NOMO-1 (cell line): ENCODE measurements at regions not wholly inside any gene's neighbourhood (a gene's known extent, or its start where the extent isn't known, plus 50 kb on each side); places are given as distances from the start of the nearest gene placed in this dataset.

Experiments
- DNase-seq, 2 experiments: peaks; one replicate each; lab custom pipeline; 2025; ENCODE audit not compliant: unreplicated experiment in 2 of 2; lab: John Stamatoyannopoulos, UW

DNA sequence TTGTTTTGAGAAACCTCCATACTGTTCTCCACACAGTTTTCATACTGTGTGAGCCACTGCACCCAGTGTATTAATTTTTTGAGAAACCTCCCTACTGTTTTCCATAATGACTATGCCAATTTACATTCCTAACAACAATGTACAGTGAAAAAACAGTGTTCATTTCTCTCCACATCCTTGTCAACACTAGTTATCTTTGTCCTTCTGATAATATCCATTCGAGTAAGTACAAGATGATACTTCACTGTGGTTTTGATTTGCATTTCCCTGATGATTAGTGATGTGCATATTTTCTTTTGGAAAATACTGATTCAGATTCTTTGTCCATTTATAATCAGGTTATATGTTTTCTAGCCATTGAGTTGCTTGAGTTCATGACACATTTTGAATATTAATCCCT lies 462.0 kb downstream of the CDH11 start:
- DNase-seq = no peak

DNA sequence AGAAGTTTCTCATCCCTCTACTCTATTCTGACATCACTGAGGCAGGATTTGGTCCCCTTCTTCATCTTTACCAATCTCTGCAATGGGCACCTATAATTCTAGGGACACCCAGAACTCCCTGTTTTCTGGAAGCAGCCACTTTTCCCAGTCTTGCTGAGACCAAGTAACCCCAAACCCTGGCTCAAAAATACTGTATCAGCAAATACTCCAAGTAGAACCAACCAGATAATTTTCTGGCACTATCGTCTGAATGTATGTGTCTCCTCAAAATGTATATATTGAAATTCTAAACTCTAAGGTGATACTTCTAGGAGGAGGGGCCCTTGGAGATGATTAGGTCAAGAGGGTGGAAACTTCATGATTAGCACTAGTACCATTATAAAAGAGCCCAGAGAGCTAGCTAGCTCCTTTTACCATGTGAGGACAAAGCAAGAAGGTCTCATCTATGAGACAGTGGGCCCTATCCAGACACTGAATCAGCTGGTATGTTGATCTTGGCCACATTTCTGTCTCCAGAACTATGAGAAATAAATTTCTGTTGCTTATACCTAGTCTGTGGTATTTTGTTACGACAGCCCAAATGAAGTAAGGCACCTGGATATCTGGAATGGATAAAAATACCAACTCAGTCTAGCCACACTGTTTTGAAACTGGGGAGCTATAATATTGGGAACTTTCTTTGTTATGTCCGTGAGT lies 464.4 kb downstream of the CDH11 start:
- no peak for DNase-seq

DNA sequence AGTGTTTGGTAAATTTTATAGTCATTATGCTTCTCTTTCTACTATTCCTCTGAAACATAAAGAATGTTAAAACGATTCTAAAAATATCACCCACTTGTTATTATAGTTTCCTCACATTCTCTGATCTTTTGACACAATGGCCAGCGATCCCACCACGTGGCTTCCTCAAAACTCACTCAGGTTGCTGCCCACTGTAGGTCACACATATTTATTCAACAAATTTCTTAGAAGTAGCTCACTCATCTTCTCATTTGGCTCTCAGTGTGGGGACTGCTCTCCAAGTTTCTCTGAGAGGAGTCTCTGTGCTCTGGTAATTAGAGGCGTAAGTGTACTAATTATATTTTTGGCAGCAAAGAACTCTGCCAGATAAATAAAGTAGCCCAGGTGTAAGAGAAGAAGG lies 465.4 kb downstream of the CDH11 start:
- DNase-seq = no peak

DNA sequence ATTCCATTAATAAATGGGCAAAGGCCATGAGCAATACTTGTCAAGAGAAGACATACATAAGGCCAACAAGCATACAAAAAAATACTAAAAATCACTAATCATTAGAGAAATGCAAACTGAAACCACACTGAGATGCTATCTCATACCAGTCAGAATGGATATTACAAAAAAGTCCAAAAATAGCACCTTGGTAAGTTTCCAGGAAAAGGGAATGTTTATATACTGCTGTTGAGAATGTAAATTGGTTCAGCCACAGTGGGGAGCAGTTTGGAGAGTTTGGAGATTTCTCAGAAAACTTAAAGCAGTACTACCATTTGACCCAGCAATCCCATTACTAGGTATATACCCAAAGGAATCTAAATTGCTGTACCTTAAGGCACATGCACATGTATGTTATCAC lies 467.7 kb downstream of the CDH11 start:
- no peak for DNase-seq

DNA sequence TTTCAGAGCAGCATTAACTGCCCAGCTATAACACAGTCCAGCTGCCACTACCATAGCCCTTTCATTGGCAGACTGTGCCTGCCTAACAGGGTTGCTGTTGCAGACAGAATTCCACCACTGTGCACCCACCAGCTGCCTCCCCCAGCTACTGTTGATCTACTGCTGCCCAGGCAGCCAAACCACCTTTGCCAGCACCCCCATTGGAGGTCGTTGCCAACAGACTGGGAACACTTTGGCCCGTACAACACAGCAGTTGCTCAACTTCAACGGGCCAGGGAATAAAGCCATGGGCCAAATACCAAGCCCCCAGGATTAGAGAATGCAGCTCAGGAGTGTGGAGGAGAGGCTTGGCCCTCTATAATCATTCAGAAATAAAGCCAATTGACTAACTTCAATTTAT lies 473.6 kb downstream of the CDH11 start:
- DNase-seq = no peak

DNA sequence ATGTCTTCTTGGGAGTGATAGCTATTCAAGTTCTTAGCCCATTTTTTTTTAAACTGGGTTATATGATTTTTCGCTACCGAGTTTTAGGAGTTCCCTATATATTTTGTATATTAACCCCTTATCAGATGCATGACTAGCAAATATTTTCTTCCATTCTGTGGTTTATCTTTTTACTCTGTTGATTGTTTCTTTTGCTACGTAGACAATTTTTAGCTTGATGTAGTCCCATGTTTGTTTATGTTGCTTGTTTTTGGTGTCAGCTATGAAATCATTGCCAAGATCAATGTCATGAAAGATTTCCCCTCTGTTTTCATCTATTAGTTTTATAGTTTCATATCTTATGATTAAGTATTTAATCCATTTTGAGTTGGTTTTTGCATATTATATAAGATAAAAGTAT lies 480.5 kb downstream of the CDH11 start:
- DNase-seq = no peak

DNA sequence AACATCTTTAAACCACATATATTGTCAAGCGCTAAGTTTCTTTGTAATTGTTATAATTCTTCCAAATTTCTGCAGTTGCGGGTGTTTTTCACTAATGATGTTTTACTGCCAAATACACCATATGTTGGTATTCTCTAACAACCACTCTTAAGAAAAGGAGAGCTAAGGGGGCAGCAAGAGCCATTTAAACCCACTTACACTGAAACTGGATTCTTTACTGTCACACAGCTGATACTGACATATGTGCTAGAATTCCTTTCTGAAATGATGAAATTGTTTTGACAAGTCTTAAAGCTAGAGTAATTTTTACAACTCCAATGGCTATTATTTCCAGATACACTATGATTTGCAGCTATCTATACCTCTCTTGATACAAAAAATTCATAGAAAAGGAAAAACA lies 483.1 kb downstream of the CDH11 start:
- DNase-seq = no peak

DNA sequence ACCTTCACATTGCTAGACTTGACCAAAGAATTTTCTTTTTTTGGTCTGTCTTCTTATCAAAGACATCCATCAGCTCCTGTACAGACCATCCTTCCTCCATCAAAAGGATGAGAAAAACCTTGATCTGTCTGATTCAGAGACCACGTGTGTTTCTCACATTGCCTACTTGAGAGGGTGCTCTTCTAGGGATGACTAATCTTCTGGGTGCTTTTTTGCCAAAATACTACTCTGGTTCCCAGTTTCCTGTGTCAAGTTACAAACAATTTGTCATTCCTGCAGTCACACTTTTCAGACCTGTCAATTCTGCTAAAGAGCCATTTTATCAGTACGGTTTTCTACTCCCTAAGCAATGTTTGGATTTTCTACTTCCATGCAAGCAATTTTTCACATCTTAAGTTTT lies 492.2 kb downstream of the CDH11 start:
- no peak for DNase-seq

DNA sequence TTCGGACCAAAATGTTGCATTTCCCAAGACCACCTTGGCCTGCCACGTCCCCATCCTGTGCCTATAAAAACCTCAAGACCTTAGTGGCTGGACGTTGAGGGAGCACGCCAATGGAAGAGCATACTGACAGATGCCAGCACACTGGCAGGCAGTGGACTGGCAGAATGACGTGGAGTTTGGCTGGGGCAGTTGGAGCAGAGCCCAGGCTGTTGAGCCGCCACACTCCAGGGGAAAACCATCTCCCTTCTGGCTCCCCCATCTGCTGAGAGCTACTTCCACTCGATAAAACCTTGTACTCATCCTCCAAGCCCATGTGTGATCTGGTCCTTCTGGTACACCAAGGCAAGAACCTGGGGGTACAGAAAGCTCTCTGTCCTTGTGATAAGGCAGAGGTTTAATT lies 494.1 kb downstream of the CDH11 start:
- DNase-seq = no peak

DNA sequence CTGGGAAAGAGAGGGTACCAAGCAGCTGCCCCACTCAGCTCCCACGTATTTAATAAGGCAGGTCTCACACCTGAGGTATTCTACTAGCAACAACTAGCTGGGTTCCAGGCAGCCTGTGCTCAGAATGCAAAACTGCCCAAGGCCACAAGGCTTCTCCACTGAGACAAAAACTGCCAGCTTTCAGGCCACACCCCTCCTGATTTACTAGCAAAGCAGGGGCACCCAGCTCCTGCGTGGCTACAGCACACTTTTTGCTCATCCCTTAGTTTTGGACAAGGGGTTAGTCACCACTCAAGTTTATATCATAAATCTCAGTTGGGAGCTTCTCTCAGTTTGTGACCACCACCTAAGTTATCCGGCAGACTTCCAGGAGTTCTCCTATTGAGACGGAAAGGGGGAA lies 494.6 kb downstream of the CDH11 start:
- no peak for DNase-seq

DNA sequence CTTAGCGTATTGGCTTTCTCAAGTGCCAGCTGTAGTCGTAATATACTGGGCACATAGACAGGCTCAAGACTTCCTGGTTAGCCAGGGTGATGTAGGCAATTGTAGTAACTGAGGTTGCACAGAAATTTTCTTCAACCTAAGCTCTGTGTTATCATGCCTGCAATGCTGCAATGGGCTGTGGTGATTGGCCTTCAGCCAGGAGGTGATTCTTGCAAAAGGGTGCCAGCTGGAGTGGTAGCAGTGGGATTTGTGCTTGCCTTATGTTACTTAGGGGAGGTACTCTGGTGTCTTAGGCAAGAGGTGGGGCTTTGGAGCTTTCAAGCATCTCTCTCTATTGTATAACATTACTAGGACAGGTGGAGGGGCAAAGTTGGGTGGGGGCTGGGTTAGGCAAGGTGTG lies 495.1 kb downstream of the CDH11 start:
- DNase-seq = no peak

DNA sequence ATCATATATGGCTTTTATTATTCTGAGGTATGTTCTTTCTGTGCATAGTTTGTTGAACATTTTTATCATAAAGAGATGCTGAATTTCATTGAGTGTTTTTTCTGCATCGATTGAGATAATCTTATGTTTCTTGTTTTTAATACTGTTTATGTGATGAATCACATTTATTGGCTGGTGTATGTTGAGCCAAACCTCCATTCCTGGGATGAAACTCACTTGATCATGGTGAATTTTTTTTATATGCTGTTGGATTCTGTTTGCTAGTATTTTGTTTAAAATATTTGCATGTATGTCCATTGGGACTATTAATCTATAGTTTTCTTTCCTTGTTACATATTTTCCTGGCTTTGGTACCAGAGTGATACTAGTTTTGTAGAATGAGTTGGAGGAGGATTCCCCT lies 500.2 kb downstream of the CDH11 start:
- no peak for DNase-seq

DNA sequence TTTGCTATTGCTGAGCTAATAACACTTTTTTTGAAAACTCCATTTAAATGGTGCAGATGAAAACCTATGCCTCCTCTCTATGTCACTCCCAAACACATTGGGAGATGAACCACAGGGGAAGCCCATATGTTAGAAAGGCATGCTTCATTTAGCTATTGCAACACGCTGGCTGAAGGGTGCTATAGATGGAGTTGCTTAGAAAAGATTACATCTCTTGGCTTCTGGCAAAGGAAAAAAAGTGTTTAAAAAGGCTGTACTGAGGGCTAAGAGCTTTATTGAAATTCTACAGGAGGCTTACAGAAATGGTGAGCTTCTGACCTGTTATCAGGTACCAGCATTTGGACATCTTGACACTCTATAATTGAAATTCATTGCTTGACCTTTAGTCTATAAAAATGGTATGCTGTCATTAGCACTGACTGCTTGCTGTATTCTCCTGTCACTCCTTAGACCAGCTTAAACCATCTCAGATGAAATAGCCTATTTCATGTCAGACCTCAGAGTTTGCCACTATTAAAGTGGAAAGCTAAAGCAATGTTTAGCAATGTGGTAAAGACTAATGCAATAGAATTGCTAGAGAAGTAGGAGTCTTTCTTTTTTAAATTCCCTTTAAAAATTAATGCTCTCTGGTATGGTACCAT lies 503.9 kb downstream of the CDH11 start:
- DNase-seq = no peak

DNA sequence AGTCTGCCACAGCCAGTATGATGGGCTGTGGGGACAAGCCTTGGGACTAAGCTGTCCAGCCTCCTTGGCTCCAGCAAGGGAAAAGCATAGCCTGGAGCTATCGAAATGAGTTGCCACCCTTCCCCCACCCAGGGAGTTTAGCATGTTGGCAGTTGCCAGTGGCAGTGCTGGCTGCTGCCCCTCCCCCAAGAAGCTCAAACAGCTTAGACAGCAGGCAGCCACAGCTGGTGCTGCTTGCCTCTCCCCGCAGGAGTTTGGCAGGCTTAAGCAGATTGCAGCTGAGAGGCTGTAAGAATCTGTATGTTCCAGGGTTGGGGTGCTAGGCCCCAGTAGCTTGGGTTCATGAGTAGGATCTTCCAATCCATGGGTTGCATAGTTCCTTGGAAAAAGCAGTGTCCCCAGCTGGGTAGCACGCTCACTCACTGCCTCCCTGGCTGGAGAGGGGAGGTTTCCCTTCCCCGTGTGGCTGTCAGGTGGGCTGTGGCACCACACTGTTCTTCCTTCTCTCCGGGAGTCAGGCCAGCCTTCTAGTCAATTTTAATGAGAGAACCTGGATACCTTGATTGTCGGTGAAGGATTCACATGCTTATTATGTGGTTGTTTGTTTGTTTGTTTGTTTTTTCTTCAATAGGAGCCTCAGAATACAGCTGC lies 506.1 kb downstream of the CDH11 start:
- no peak for DNase-seq

DNA sequence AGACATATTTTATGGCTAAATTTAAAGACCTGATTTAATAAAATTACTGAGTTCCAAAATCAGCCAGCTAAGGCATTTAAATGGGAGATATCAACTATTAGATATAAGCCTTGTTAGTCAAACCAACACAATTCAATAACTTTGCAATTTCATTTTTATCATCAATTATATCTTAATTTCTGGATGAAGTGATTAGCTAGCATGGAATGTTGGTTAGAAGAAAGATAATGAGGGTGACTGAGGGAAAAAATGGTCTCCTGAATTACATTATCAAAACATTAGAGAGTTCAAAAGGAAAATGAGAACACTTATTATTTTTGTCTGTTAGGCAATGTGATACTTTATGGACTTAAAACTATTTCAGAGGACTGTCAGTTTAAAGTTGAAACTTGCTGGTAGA lies 525.7 kb downstream of the CDH11 start:
- DNase-seq = no peak

DNA sequence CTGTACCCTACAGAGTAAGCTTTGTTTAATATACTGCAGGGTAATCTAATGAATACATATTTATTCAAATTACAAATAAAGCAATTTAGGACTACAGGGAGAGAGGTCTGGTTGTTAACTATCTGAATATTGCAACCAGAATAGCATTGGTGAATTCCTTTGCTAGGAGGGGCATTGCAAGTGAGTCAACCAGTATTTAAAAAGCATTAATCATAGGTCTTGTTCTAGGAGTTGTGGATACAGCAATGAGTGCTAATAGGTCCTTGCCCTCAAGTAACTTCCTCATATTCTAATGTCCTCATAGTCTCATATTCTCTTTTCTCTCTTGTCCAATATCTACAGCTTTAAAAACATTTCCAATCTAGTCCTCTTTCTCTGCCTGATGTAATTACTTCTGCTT lies 531.4 kb downstream of the CDH11 start:
- DNase-seq = no peak

DNA sequence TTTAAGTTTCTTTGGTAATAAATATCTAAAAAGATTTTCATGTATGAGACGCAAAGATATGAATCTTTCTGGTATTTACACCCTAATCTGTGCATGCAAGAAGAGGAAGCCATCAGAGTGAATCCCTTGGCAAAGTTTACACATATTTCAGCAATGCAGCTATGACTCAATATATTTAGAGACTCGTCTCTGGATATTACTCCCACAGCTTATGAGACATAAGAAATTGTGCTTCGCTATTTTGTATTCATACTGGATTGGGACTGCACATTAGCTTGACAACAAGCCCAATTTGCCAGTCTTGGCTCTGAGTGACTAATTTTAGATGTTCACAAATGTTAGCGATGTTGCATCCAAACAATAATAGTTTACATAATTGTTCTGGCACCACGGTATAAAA lies 532.0 kb downstream of the CDH11 start:
- DNase-seq = no peak

DNA sequence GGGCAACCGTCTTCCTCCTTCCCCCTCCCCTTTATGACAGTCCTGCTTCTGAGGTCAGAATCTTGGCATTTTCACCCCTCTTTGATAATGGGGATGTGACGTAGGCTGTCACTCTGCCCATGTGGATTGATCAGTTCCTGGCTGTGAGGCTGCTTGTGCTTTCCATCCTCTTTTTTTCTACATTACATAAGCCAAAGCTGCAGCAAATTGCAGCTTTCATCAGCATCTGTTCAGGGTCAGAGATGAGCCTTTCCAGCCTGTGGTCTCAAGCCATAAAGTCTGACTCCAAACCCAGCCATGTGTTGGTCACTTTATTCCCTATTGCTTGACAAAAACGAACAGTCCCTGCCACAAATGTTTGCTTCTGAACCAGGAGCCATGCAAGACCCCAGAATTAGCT lies 535.1 kb downstream of the CDH11 start:
- DNase-seq = no peak

DNA sequence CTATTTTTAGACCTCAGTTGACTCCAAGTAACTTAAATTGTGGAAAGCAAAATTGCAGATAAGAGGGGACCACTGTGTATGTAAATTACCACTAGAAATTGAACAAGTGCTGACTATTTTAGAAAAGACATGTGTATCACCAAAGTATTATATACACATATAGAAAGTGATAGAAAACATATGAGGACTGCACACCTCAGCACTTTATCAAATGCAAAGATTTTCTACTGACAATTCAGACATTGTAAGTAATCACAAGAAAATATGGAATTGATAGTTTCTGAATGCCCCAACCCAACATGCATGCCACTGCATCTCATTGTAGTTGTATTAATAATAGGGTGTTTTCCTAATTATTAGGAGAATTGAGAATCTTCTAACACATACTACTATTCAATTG lies 536.5 kb downstream of the CDH11 start:
- DNase-seq = no peak

DNA sequence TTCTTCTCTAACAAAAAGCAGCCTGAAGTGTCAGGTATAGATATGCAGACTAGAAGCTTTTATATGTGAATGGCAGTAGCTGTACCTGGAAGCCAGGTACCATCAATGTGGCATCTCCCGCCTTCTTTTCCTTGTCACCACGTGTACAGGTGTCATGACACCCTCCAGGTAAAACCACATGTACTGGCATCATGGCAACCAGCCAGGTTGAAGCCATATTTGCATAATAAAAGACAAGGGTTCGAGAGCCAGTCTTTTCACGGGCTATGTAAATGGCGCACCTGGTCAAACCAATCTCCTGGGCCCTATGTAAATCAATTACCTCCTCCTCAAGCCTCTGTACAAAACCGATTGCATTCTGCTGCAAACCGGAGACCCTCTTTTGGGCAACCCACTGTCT lies 541.3 kb downstream of the CDH11 start:
- DNase-seq = no peak

DNA sequence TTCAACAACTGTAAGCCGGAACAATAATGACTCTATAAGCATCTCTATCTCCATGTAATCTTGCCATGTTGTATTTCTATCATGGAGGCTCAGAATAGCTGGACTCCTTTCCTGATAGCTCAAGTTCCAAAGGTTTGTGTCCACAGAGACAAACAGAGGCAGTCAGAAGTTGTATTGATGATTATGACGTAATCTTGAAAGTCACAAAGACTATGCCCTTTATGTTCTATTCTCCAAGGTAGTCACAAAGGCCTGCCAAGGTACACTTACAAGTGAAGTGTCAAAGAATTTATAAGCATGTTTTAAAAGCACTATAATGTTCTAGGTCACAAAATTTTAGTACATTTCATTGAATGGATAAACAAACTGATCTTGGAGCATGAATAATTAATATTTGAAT lies 542.2 kb downstream of the CDH11 start:
- no peak for DNase-seq

DNA sequence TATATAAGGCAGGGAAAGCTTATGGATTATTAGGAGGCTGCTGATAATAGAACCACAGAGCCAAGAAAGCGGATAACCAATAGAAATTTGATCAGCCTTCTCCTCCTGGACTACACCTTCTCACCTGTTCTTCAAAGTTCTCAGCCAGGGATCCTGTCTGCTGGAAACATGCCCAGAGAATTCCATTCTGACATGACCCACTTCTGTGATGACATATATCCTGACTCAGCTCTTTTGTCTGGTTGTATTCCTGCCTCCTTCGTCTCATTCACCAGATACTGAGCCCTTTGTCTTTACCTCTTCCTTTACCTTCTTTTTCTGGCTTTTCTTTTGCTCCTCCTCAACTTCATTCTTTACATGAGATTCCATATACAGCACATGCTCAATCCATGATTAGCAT lies 576.1 kb downstream of the CDH11 start:
- DNase-seq = no peak
